ENCODE measurements at regions not wholly inside any gene's neighbourhood (a gene's known extent, or its start where the extent isn't known, plus 50 kb on each side); places are given as distances from the start of the nearest gene placed in this dataset.
"Not testable (repeated sequence)": the region's sequence is repeated elsewhere in the genome, so short reads cannot be mapped to it uniquely, and the experiment has no call there.

GRCh38 chr12:30201301-30202160 lies 417.8 kb upstream of the TMTC1 start:
- peak; percentile 39 for DNase-seq

- peak; percentile 41 for DNase-seq
Measured at GRCh38 chr12:30200864-30201263, 417.1 kb upstream of the TMTC1 start.

GRCh38 chr12:30197392-30198057 lies 413.8 kb upstream of the TMTC1 start:
- DNase-seq = no peak

- peak; percentile 58 for DNase-seq
Measured at GRCh38 chr12:30191696-30192455, 408.1 kb upstream of the TMTC1 start.

- DNase-seq = no peak
Measured at GRCh38 chr12:30188602-30189326, 405.0 kb upstream of the TMTC1 start.

GRCh38 chr12:30187426-30187825 lies 403.7 kb upstream of the TMTC1 start:
- DNase-seq = no peak

- DNase-seq = no peak
Measured at GRCh38 chr12:30181334-30181733, 397.6 kb upstream of the TMTC1 start.

- no peak for DNase-seq
Measured at GRCh38 chr12:30180602-30181001, 396.9 kb upstream of the TMTC1 start.

GRCh38 chr12:30178916-30179315 lies 395.2 kb upstream of the TMTC1 start:
- DNase-seq = no peak

GRCh38 chr12:30169839-30170591 lies 386.3 kb upstream of the TMTC1 start:
- peak; percentile 39 for DNase-seq

GRCh38 chr12:30166006-30166795 lies 382.5 kb upstream of the TMTC1 start:
- DNase-seq = no peak

- DNase-seq = no peak
Measured at GRCh38 chr12:30164382-30165318, 380.9 kb upstream of the TMTC1 start.

- DNase-seq = not testable (repeated sequence)
Measured at GRCh38 chr12:30156833-30157232, 373.1 kb upstream of the TMTC1 start.

GRCh38 chr12:30155001-30155730 lies 371.4 kb upstream of the TMTC1 start:
- no peak for DNase-seq

- no peak for DNase-seq
Measured at GRCh38 chr12:30153981-30154380, 370.2 kb upstream of the TMTC1 start.

- DNase-seq = no peak
Measured at GRCh38 chr12:30152705-30153104, 369.0 kb upstream of the TMTC1 start.

- no peak for DNase-seq
Measured at GRCh38 chr12:30151831-30152230, 368.1 kb upstream of the TMTC1 start.

GRCh38 chr12:30146561-30146960 lies 362.8 kb upstream of the TMTC1 start:
- no peak for DNase-seq

- peak; percentile 14 for DNase-seq
Measured at GRCh38 chr12:30145684-30146032, 361.9 kb upstream of the TMTC1 start.
